Upper lobe of right lung (tissue), 1 donor: ENCODE measurements at regions not wholly inside any gene's neighbourhood (a gene's known extent, or its start where the extent isn't known, plus 50 kb on each side); places are given as distances from the start of the nearest gene placed in this dataset.

ENCODE experiments used
- ATAC-seq: fragments of 200-7000 bp; cut with Tn5 transposase; one replicate; pipeline ENCODE4 v1.9.1; 2020; ENCODE audit warnings: mild to moderate bottlenecking, moderate library complexity
- DNase-seq: peaks from one replicate; pipeline ENCODE4 v3.0.0-alpha.2; 2020
- H3K27ac ChIP-seq: fragments of 200-600 bp; one replicate; pipeline ENCODE4 v1.8.0; 2022
- H3K27me3 ChIP-seq: fragments of 200-600 bp; one replicate; pipeline ENCODE4 v1.8.0; 2022; ENCODE audit warnings: mild to moderate bottlenecking
- H3K36me3 ChIP-seq: fragments of 200-600 bp; one replicate; pipeline ENCODE4 v1.8.0; 2022
- H3K4me1 ChIP-seq: fragments of 200-600 bp; one replicate; pipeline ENCODE4 v1.8.0; 2022
- H3K4me3 ChIP-seq: fragments of 200-600 bp; one replicate; pipeline ENCODE4 v1.8.0; 2022; ENCODE audit warnings: mild to moderate bottlenecking
- H3K9me3 ChIP-seq: fragments of 200-600 bp; one replicate; pipeline ENCODE4 v1.8.0; 2022
- CTCF ChIP-seq: fragments of 200-600 bp; IDR thresholded peaks from one replicate; pipeline ENCODE4 v1.8.0; 2022; ENCODE audit warnings: antibody characterized with exemption
- intact Hi-C: fragments of 100-400 bp; cut with DNase I; formaldehyde crosslinking; loops from one replicate; pipeline ENCODE4 v1.11.0; 2022
- donor health status: DM: no; HTN: yes; CAD: no; lungs with severe emphysema.

DNA sequence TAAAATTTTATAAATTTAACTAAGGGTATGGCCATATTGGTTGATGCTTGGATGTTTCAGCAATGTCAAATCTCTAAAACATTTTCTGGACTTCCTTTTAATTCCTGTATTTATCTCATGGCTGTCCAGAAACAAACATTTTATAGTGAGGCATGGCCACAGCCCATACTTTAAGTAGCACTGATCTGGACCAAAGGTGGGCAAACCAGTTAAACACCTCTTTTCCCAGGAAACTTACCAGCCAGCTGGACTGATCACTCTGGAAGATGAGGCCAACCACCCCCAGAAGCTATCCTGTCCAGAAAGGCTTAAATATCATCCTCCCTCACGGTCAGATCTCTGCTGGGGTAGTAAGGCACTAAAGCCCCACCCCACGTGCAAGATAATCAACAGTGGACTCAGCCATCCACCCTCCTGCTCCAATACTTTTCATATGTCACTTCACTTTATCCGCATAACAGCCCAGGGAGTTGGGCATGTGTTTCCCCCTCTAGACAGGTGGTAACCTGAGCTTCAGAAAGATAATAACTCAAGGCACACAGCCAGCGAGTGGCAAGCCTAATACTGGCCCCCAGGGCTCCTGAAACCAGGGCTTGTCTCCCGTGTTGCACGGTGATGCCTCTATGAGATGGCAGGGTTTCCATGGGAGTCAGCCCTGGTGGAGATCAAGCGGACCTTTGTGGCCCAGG is 120.5 kb upstream of the NGF start:
- Histone ChIP-seq H3K4me3 (no peak overlapping the region), H3K27ac (no peak overlapping the region), H3K4me1 (no peaks in the 10 kb centered on the region), H3K36me3 (no peaks in the 10 kb centered on the region), H3K9me3 (no peaks in the 10 kb centered on the region), H3K27me3 (no peaks in the 10 kb centered on the region)
- intact Hi-C loops: no loop called here
- ATAC-seq (no peak), DNase-seq (no peak)
- TF ChIP-seq CTCF: no peak

GRCh38 chr1:115457289-115457688 is 119.2 kb upstream of the NGF start:
- no peak for TF ChIP-seq CTCF
- Histone ChIP-seq H3K36me3 (no peaks in the 10 kb centered on the region), H3K4me3 (no peak overlapping the region), H3K4me1 (no peaks in the 10 kb centered on the region), H3K27me3 (no peaks in the 10 kb centered on the region), H3K9me3 (no peaks in the 10 kb centered on the region), H3K27ac (no peak overlapping the region)
- ATAC-seq (no peak), DNase-seq (no peak)
- intact Hi-C loops: no loop called here

- no peak overlapping the region for H3K27ac ChIP-seq
- intact Hi-C loops: no loop called here
- TF ChIP-seq CTCF: no peak
- DNase-seq (no peak), ATAC-seq (no peak)
- H3K27me3 ChIP-seq: no peaks in the 10 kb centered on the region
- no peaks in the 10 kb centered on the region for H3K9me3 ChIP-seq
- no peaks in the 10 kb centered on the region for H3K4me1 ChIP-seq
- no peaks in the 10 kb centered on the region for H3K36me3 ChIP-seq
- no peak overlapping the region for H3K4me3 ChIP-seq
These were observed 118.5 kb upstream of the NGF start for GRCh38 chr1:115456441-115456961.

- H3K4me1 ChIP-seq: no peaks in the 10 kb centered on the region
- H3K4me3 ChIP-seq: no peak overlapping the region
- no peaks in the 10 kb centered on the region for H3K27me3 ChIP-seq
- H3K9me3 ChIP-seq: no peaks in the 10 kb centered on the region
- ATAC-seq: peak; percentile 54
- no peak overlapping the region for H3K27ac ChIP-seq
- TF ChIP-seq CTCF: no peak
- no peak for DNase-seq
- no peaks in the 10 kb centered on the region for H3K36me3 ChIP-seq
- intact Hi-C loops: no loop called here
These were observed 116.9 kb upstream of the NGF start for GRCh38 chr1:115454837-115455511.

- H3K27me3 ChIP-seq: no peaks in the 10 kb centered on the region
- DNase-seq: no peak
- H3K27ac ChIP-seq: no peak overlapping the region
- ATAC-seq: no peak
- intact Hi-C loops: no loop called here
- H3K36me3 ChIP-seq: no peaks in the 10 kb centered on the region
- H3K9me3 ChIP-seq: no peaks in the 10 kb centered on the region
- H3K4me1 ChIP-seq: no peaks in the 10 kb centered on the region
- no peak overlapping the region for H3K4me3 ChIP-seq
- TF ChIP-seq CTCF: no peak
These were observed 115.6 kb upstream of the NGF start for GRCh38 chr1:115453666-115454065.
